Astrocyte (in vitro differentiated cells and primary cell): ENCODE measurements at regions not wholly inside any gene's neighbourhood (a gene's known extent, or its start where the extent isn't known, plus 50 kb on each side); places are given as distances from the start of the nearest gene placed in this dataset.

Experiments used
- CTCF ChIP-seq: IDR thresholded peaks from 2 replicates; pipeline ENCODE4 v1.5.1; 2011; ENCODE audit warnings: low read depth, mild to moderate bottlenecking, inconsistent platforms, low read length, moderate library complexity; ENCODE audit not compliant: insufficient read depth
- EZH2 ChIP-seq: IDR thresholded peaks from 2 replicates; pipeline ENCODE4 v1.6.1; 2012; ENCODE audit warnings: mild to moderate bottlenecking, low read length, inconsistent platforms; ENCODE audit not compliant: insufficient read depth

DNA sequence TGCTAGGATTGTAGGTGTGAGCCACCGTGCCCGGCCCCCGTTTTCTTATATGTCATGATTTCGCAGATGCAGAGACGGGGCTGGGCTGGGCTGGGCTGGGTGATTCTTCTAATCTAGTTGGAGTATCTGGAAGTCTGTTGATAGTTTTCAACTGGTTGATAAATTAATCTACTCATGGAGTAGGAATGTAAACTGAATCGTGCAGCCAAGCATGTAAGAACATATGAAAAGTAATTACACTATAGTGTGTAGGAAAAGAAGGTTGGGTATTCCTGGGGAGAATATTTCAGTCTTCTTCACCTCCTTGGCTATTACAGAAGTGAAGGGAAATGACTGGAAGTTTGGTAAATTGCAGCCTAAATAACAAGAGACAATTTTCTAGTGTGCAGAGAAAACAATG lies 82.6 kb upstream of the MAGI1 start:
- TF ChIP-seq EZH2 (no peak), CTCF (no peak)
